Tibial nerve (tissue), 4 donors: ENCODE measurements at regions not wholly inside any gene's neighbourhood (a gene's known extent, or its start where the extent isn't known, plus 50 kb on each side); places are given as distances from the start of the nearest gene placed in this dataset.

ENCODE experiments used
- DNase-seq, 2 donors: peaks; one replicate each; pipeline ENCODE4 v3.0.0-alpha.2; 2019; ENCODE audit warnings: low spot score in 2 of 2
- H3K27ac ChIP-seq, 4 donors: fragments of 200-600 bp; sonication (generic) in 3 of 4; one replicate each; pipeline ENCODE4 v1.5.1; 2017 to 2019; ENCODE audit warnings: mild to moderate bottlenecking in 1 of 4
- H3K27me3 ChIP-seq, 2 donors: fragments of 200-600 bp; sonication (generic) in 1 of 2; one replicate each; pipeline versions ENCODE4 v1.5.1 to v1.6.0; 2017 to 2019
- H3K36me3 ChIP-seq, 3 donors: fragments of 200-600 bp; sonication (generic); one replicate each; pipeline ENCODE4 v1.5.1; 2018 to 2019
- H3K4me1 ChIP-seq, 4 donors: fragments of 200-600 bp; sonication (generic) in 3 of 4; one replicate each; pipeline ENCODE4 v1.5.1; 2017 to 2019
- H3K4me3 ChIP-seq, 4 donors: fragments of 200-600 bp; sonication (generic) in 3 of 4; one replicate each; pipeline ENCODE4 v1.5.1; 2017 to 2019; ENCODE audit warnings: mild to moderate bottlenecking in 1 of 4, moderate library complexity in 1 of 4
- H3K9me3 ChIP-seq, 4 donors: fragments of 200-600 bp; sonication (generic) in 3 of 4; one replicate each; pipeline ENCODE4 v1.5.1; 2017 to 2019
- EP300 ChIP-seq, 2 donors: sonication (generic); formaldehyde crosslinking; IDR thresholded peaks; one replicate each; pipeline ENCODE4 v1.6.1; 2017; ENCODE audit warnings: antibody characterized with exemption in 2 of 2, mild to moderate bottlenecking in 1 of 2
- POLR2A ChIP-seq, 2 donors: fragments of 450-650 bp; IDR thresholded peaks; one replicate each; pipeline ENCODE4 v1.6.1; 2017; ENCODE audit warnings: antibody characterized with exemption in 2 of 2, mild to moderate bottlenecking in 2 of 2, moderate library complexity in 2 of 2
- WGBS, 2 donors: methylation state at CpG; one replicate each; pipeline ENCODE4 v1.1.5; 2018; 5-methylcytosine and 5-hydroxymethylcytosine counted together
- TF ChIP-seq, protein P1 (sequence below), 5 experiments: fragments of 200-600 bp in 3 of 5; fragments of 450-650 bp in 2 of 5; sonication (generic) in 3 of 5; IDR thresholded peaks; one replicate each; pipeline ENCODE4 v1.5.1; 2016 to 2019; ENCODE audit warnings: antibody characterized with exemption in 5 of 5, mild to moderate bottlenecking in 3 of 5, moderate library complexity in 2 of 5

- WGBS, 2 donors = 91 to 93% methylated on average over 9 of the region's 9 CpGs
- TF ChIP-seq, protein P1, sequence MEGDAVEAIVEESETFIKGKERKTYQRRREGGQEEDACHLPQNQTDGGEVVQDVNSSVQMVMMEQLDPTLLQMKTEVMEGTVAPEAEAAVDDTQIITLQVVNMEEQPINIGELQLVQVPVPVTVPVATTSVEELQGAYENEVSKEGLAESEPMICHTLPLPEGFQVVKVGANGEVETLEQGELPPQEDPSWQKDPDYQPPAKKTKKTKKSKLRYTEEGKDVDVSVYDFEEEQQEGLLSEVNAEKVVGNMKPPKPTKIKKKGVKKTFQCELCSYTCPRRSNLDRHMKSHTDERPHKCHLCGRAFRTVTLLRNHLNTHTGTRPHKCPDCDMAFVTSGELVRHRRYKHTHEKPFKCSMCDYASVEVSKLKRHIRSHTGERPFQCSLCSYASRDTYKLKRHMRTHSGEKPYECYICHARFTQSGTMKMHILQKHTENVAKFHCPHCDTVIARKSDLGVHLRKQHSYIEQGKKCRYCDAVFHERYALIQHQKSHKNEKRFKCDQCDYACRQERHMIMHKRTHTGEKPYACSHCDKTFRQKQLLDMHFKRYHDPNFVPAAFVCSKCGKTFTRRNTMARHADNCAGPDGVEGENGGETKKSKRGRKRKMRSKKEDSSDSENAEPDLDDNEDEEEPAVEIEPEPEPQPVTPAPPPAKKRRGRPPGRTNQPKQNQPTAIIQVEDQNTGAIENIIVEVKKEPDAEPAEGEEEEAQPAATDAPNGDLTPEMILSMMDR (IDR thresholded peaks at IDR 0.05) = no peak
- no peak for TF ChIP-seq POLR2A (IDR thresholded peaks at IDR 0.05)
- no peak for TF ChIP-seq EP300 (IDR thresholded peaks at IDR 0.05)
- Histone ChIP-seq H3K27ac (no peak overlapping the region), H3K9me3 (no peaks in the 10 kb centered on the region), H3K27me3 (no peaks in the 10 kb centered on the region), H3K36me3 (no peaks in the 10 kb centered on the region), H3K4me1 (peaks cover 0 to 8% (median 0%) of the 10 kb centered on the region in 4 donors), H3K4me3 (no peak overlapping the region)
- no peak for DNase-seq
These were observed 442.8 kb downstream of the ZNF516 start for GRCh38 chr18:76052227-76052595.

DNA sequence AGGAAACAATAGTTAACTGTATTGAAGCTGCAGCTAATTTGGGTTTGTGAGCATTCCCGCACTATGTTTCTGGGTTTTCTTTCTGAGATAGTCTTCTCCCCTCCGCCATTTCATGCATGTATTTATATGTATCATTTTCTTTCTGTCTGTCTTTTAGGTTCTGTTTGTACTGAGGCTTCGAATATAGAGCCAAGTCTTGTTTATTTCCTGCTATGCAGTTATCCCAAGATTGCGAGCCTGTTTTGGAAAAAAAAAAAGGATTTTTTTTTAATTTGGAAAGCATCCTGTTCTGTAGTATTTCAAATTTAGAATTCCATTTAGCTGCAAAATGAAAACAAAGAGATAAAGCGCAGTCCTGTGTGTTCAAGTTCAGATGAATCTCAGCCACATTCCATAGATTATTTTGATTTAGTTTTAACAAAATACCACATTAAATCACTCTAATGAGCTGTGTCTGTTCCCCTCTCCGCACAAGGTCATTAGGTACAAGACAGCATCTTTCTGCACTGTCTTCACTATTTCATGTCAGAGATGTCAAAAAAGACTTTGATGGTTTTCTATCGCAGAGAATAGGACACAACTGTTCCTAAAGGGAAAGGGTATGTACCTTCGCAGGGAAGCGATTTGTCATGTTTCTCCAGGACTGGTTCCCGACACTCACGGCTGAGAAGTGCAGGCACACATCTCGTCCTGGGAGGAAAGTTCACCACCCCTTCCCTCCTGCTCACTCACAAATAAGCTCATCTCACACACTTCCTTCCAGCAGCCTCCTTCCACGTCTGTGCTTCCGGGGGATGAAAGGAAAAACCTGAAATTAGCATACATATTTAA, 443.4 kb downstream of the ZNF516 start:
- Histone ChIP-seq H3K27ac (no peak overlapping the region), H3K36me3 (no peaks in the 10 kb centered on the region), H3K4me1 (peaks cover 0 to 5% (median 0%) of the 10 kb centered on the region in 4 donors), H3K9me3 (no peaks in the 10 kb centered on the region), H3K4me3 (no peak overlapping the region), H3K27me3 (no peaks in the 10 kb centered on the region)
- TF ChIP-seq, protein P1 (IDR thresholded peaks at IDR 0.05) = no peak
- TF ChIP-seq POLR2A (IDR thresholded peaks at IDR 0.05) (no peak), EP300 (IDR thresholded peaks at IDR 0.05) (no peak)
- 43 to 44% methylated on average over 14 of the region's 14 CpGs for WGBS, 2 donors
- DNase-seq = no peak

DNA sequence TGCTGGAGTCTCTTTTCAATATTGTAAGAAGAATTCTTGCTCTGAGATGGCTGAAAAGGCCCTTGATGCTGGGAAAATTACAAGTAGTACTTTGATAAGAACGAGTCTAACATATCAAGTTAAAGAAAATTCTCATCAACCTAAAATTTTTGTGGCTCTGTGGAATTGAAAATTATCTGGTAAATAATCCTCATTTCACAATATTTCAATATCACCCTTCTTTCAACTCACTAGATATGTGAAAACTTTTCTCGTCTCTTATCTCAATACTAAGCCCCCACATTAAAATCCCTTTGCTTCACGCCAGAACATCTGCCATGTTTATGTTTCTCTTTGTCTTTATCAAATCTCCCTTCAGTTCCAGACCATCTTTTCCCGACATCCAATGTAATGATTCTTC, 448.8 kb downstream of the ZNF516 start:
- H3K4me1 ChIP-seq = peaks cover 0 to 4% (median 0%) of the 10 kb centered on the region in 4 donors
- 75 to 90% methylated on average over 4 of the region's 4 CpGs for WGBS, 2 donors
- no peaks in the 10 kb centered on the region for H3K9me3 ChIP-seq

GRCh38 chr18:76042511-76042910, 452.5 kb downstream of the ZNF516 start:
- Histone ChIP-seq H3K4me3 (no peak overlapping the region), H3K9me3 (no peaks in the 10 kb centered on the region), H3K4me1 (no peaks in the 10 kb centered on the region), H3K27ac (no peak overlapping the region), H3K27me3 (no peaks in the 10 kb centered on the region), H3K36me3 (no peaks in the 10 kb centered on the region)
- WGBS, 2 donors = 0 to 2% methylated on average over 1 of the region's 1 CpG
- DNase-seq = no peak
- TF ChIP-seq EP300 (IDR thresholded peaks at IDR 0.05) (no peak), POLR2A (IDR thresholded peaks at IDR 0.05) (no peak)
- TF ChIP-seq, protein P1 (IDR thresholded peaks at IDR 0.05) = no peak

More for the DNA sequence above, 448.8 kb downstream of the ZNF516 start:
- H3K27me3 ChIP-seq = no peaks in the 10 kb centered on the region
- H3K36me3 ChIP-seq = no peaks in the 10 kb centered on the region
- DNase-seq = no peak
- no peak for TF ChIP-seq EP300 (IDR thresholded peaks at IDR 0.05)
- TF ChIP-seq POLR2A (IDR thresholded peaks at IDR 0.05) = no peak
- TF ChIP-seq, protein P1 (IDR thresholded peaks at IDR 0.05) = no peak
- no peak overlapping the region for H3K27ac ChIP-seq
- no peak overlapping the region for H3K4me3 ChIP-seq

GRCh38 chr18:76018210-76018609, 476.8 kb downstream of the ZNF516 start:
- H3K4me3 ChIP-seq = no peak overlapping the region
- H3K27me3 ChIP-seq = no peaks in the 10 kb centered on the region
- no peak overlapping the region for H3K27ac ChIP-seq
- no peaks in the 10 kb centered on the region for H3K36me3 ChIP-seq
- no peaks in the 10 kb centered on the region for H3K4me1 ChIP-seq
- TF ChIP-seq, protein P1 (IDR thresholded peaks at IDR 0.05) = no peak
- 86 to 90% methylated on average over 3 of the region's 3 CpGs for WGBS, 2 donors
- H3K9me3 ChIP-seq = peaks cover 0 to 15% (median 0%) of the 10 kb centered on the region in 4 donors
- no peak for DNase-seq
